NCI-H1930 (cell line): ENCODE measurements at regions not wholly inside any gene's neighbourhood (a gene's known extent, or its start where the extent isn't known, plus 50 kb on each side); places are given as distances from the start of the nearest gene placed in this dataset.
"Not testable (repeated sequence)": the region's sequence is repeated elsewhere in the genome, so short reads cannot be mapped to it uniquely, and the experiment has no call there.

Experiments used
- DNase-seq, 2 experiments: peaks; one replicate each; lab custom pipeline; 2025; lab: John Stamatoyannopoulos, UW

DNA sequence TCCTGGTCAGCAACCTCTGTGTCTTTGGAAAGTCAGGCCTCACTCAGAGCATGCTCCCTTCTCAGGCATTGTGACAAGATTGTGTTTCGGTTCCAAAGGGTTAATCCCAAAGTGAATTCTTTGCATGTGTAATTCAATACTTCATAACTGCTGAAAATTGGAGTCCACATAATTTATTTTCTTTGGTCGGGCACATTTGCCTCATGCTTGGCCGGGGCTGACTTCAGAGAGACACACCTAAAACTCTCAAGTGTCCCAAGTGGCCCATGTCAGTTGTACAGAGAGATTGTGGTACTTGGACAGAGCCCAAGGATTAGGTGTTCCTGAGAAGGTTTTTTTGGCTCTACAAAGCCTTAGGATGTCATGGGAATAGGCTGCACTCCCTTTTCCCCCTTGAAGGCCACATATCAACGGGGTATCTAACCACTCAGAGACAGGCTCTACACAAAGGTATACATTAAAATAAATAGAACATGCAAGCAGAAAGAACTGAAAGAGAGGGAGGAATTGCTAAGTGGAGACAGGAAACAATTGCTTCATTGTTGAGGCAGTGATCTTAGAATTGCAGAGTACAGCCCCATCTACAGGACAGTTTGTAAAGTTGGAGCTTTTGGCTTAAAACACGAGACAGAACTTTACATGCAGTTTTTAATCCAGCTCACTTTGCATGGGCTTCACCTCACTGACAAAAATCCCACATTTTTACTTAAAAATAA, 1232.3 kb upstream of the ZEB2 start:
- DNase-seq: no peak

DNA sequence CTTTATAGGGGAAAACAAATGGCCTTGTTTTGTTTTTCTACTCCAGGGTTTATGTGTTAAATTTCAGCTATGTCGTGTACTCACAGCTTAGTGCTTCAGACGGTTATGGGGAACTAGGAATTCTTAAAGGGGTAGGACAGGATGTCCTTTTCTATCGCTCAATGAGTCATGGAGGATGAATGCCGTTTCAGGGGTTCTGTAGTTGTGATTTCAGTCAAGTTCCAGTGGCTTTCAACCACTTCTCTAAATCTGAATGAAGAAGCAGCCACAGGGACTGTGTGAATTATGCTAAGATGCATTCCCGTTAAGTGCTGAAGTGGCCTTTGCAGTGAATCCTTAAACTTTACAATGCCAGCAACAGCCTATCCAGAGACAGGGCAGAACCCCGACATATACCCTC, 1231.7 kb upstream of the ZEB2 start:
- DNase-seq: no peak

DNA sequence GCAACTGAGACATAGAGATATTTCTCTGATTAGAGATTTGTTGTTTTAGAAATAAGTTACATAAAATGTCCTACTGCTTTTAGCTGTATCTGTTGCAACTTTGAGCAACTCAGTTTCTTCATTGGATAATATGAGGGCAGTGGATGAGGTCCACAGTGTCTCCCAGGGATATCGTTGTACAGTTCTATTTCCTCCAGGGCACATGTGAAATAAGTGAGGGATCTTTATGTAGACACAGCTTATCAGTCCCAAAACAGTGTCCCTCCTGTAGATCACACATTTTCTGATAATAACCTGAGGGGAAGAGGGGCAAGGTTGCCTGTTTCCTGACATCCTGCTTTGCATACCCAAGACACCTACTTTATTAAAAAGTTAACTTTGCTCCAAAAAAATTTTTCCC, 1231.2 kb upstream of the ZEB2 start:
- no peak for DNase-seq

DNA sequence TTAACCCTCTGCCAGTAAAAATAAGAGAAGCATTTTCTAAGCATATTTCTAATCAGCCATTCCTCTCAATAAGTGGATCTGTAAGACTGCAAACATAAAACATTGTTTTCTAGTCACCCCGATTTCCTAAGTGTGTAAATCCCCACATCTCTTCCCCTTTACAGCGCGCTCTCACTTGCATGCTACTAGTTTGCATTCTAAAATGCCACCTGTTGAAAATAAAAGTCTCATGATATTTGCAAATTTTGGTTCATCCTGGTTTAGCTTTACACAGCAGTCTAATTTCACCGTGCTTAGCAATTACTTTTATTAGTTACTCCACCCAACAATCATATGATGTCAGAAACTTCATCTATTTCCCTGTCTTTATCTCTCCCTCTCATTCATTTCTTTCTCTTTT, 1230.7 kb upstream of the ZEB2 start:
- DNase-seq: no peak

GRCh38 chr2:145750144-145750543, 1230.2 kb upstream of the ZEB2 start:
- no peak for DNase-seq

- no peak for DNase-seq
Observed at GRCh38 chr2:145749556-145749955, 1229.6 kb upstream of the ZEB2 start.

DNA sequence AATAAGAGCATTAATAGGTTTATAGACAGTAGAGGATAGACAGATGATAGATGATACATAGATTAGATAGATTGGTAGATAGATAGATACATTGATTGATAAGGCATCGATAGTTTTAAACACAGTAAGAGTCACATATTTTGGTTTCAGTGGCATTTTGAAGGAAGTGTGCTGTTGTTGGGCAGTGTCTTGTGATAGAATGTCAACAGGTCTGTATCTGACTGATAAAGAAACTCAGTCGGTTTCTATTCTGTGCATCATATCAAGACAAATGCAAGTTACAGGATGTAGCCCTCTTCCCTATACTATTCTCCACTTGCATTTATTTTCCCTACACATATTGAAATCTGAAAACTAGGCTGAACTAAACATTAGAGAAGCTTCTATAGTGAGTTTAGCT, 1229.0 kb upstream of the ZEB2 start:
- DNase-seq: no peak

DNA sequence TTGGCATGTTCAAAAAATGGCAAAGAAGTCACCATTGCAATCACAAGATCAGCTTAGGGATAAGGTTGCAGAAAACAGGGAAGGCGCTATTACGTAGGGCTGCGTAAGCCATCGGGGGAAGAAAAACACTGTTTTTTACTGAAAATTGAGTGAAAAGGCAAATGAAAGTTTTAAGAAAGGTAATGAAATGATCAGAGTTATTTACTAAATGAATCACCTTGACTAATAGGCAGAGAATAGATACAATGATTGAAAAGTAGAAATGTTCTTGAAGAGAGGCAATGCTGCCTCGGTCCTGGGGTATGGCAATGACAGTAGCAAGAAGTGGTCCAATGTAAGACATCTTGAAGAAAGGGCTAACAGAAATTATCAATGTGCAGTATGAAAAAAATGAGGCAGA, 1227.8 kb upstream of the ZEB2 start:
- DNase-seq: no peak

GRCh38 chr2:145745387-145745721, 1225.4 kb upstream of the ZEB2 start:
- DNase-seq: not testable (repeated sequence)

GRCh38 chr2:145744541-145745386, 1224.8 kb upstream of the ZEB2 start:
- DNase-seq: no peak

- no peak for DNase-seq
Observed at GRCh38 chr2:145743011-145743410, 1223.1 kb upstream of the ZEB2 start.

- DNase-seq: no peak
Observed at GRCh38 chr2:145741636-145742035, 1221.7 kb upstream of the ZEB2 start.

- DNase-seq: no peak
Observed at GRCh38 chr2:145741181-145741580, 1221.3 kb upstream of the ZEB2 start.

- DNase-seq: no peak
Observed at GRCh38 chr2:145740302-145740701, 1220.4 kb upstream of the ZEB2 start.

- no peak for DNase-seq
Observed at GRCh38 chr2:145739681-145740080, 1219.8 kb upstream of the ZEB2 start.

GRCh38 chr2:145736871-145737270, 1217.0 kb upstream of the ZEB2 start:
- DNase-seq: no peak

- no peak for DNase-seq
Observed at GRCh38 chr2:145731467-145731866, 1211.5 kb upstream of the ZEB2 start.

DNA sequence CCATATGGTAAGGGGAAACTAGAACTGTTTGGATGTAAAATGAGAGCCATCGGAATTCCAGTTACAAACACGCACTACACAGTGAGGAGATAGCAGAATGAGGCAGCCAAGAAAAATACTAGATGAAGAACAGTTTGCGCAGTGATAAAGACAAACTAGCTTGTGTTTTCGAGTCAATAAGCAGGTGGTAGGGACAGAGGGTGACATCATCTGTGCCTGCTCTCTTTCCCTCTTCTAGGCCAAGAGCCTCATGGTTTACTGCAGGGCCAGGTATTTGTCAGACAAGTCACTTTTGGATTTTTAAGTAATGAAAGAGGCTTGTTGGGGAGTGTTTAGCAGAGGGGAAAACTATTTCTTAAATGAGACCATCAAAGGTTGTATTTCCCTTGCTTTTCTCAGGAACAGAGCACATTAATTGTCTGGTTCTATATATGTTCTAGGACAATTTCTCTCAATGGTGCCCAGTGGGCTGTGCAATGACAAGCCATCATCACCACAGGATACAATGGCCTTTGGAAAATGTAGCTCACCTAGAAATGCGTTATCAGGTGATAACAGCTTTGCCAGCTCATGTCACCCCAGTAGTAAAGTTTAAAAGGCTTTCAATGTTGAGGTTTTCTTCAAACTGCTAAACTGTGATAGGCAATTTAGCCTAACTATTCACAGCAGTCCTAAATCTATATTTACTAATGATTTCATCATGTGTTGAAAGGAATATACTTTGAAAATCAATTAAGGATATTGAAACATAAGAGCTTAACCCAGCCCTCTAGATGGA, 1210.3 kb upstream of the ZEB2 start:
- DNase-seq: no peak

DNA sequence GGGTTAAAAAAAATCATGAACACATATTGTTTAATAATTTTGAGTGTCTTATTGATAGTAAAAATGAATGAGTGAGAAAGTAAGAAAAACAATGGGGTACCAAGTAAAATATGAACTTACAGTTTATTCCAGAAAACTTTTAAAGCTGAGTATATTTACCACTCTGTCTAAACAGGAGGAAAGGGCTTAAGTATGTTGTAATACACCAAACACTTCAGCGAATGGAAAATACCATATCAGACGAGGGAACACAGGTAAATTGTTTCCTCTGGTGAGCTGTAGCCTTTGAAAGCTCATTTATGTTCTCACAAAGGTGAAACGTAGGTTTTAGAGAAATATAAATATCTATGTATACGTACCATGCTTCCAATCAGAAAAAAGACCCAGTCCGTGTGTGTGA, 1209.6 kb upstream of the ZEB2 start:
- DNase-seq: no peak

DNA sequence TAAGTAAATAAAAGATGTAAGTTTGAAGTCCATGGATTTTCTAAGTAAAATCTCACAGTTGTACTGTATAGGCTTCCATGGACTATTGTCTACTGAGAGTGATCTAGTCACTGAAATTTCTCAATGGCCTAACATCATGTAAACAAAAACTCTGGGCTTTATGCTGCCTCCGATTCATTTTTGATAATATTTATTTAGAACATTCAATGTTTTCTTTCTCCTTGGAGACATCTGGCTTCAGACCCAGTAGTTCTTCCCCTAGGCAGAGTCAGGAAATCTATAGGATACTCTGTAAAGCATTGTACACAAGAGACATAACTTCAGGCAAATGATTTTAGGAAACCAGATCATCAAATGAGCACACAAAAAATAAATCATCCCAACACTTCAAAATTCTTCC, 1208.6 kb upstream of the ZEB2 start:
- DNase-seq: no peak

DNA sequence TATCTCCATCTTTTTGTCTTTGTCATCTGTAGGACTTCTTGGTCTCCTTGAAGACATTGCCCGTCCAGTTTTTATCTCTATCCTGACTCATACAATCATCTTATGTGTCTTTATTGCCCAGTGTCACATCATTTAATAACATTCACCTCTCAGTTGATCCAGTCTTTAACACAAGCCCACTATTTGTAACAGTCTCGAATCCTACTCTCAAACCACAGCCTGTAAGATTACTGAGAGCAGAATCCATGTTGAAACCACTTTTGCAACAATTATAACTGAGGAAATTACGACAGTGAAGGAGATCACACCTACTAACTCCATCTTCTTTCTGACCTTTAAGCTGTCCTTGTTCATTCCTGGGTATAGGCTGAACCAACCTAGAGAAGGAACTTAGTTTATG, 1206.0 kb upstream of the ZEB2 start:
- no peak for DNase-seq

- no peak for DNase-seq
Observed at GRCh38 chr2:145724311-145724898, 1204.5 kb upstream of the ZEB2 start.

- no peak for DNase-seq
Observed at GRCh38 chr2:145723872-145724271, 1204.0 kb upstream of the ZEB2 start.
